ENCODE measurements at regions not wholly inside any gene's neighbourhood (a gene's known extent, or its start where the extent isn't known, plus 50 kb on each side); places are given as distances from the start of the nearest gene placed in this dataset.

- Histone ChIP-seq H3K36me3 (no peaks in the 10 kb centered on the region), H3K4me1 (no peaks in the 10 kb centered on the region), H3K27me3 (replicated peaks in 1 of 7) (no peaks in the 10 kb centered on the region), H3K9me3 (no peaks in the 10 kb centered on the region), H3K27ac (no peak overlapping the region), H3K4me3 (no peak overlapping the region)
- TF ChIP-seq CTCF (IDR thresholded peaks at IDR 0.05 in 8 of 11, conservative IDR thresholded peaks at IDR 0.05 in 3 of 11) (no peak), POLR2AphosphoS5 (IDR thresholded peaks at IDR 0.05) (no peak), POLR2A (IDR thresholded peaks at IDR 0.05) (no peak)
- DNase-seq: no peak
- intact Hi-C loops (cut with DNase I; ENCODE audit: low total_unique reads): no loop called here
- 79 to 96% (median 88%) methylated on average over 2 of the region's 2 CpGs for whole genome bisulfite sequencing, 5 donors
These were observed 89.9 kb upstream of the ADGRL2 start for GRCh38 chr1:81710857-81711256.

DNA sequence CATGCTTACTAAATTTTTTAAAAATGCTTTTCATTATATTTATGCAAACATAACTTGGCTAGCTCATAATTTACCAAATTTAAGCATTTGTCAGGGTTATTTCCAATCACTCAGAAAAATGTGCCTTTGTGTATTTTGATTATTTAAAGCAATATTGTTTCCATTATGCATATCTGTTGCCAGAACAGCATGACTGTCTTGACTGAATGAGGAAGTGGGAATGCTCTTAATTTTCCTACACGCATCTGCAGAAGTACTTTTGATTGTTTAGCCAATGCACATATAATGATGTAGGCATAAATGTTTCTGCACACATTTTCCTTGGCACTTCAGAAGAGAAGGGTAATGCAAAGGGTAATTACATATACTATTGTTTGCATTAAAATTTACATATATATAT, 92.5 kb upstream of the ADGRL2 start:
- H3K4me3 ChIP-seq: no peak overlapping the region
- TF ChIP-seq POLR2AphosphoS5 (IDR thresholded peaks at IDR 0.05): no peak
- no peak for TF ChIP-seq CTCF (IDR thresholded peaks at IDR 0.05 in 8 of 11, conservative IDR thresholded peaks at IDR 0.05 in 3 of 11)
- 51 to 67% (median 57%) methylated on average over 1 of the region's 1 CpG for WGBS, 5 donors
- intact Hi-C loops (cut with DNase I; ENCODE audit: low total_unique reads): no loop called here
- DNase-seq: no peak
- H3K9me3 ChIP-seq: no peaks in the 10 kb centered on the region
- no peak overlapping the region for H3K27ac ChIP-seq
- H3K36me3 ChIP-seq: no peaks in the 10 kb centered on the region
- H3K4me1 ChIP-seq: no peaks in the 10 kb centered on the region
- H3K27me3 ChIP-seq (replicated peaks in 1 of 7): no peaks in the 10 kb centered on the region

DNA sequence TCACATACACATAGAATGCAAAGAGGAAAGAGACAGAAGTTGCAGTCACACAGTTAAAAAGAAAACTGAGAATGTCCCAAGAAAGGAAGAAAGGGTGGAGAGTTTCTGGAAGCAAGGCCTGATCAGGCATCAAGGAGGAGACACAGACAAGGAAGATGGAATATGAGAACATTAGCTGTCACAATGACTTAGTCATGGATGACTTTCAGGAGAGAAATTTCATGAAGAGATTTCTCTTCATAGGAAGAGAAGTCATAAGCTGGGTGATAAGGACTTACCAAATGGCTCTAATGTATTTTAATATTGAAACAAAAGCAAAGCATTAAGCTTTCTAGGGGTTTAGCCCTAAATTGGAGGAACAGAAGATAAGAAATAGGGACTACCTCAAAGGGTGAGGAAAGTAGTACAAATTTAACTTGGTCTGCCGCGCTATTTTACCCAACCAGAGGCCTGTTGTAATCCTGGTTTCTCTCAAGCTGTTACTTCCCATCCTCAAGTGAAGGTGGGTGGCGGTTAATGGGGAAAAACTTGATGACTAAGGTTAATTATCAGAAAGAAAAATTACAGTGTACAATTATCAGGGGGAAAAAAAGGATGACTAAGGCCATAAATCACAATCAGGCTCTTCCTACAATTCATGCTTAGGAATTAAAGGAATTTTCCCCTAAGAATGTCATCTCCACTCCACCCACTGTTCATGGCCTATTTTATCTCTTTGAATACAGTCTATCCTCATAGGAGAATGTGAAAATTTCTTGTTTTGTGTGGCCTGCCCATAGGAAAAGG, 93.9 kb upstream of the ADGRL2 start:
- intact Hi-C loops (cut with DNase I; ENCODE audit: low total_unique reads): no loop called here
- H3K4me3 ChIP-seq: no peak overlapping the region
- H3K27me3 ChIP-seq (replicated peaks in 1 of 7): no peaks in the 10 kb centered on the region
- TF ChIP-seq CTCF (IDR thresholded peaks at IDR 0.05 in 8 of 11, conservative IDR thresholded peaks at IDR 0.05 in 3 of 11) (no peak), POLR2A (IDR thresholded peaks at IDR 0.05) (no peak), POLR2AphosphoS5 (IDR thresholded peaks at IDR 0.05) (no peak)
- 75 to 88% (median 83%) methylated on average over 3 of the region's 3 CpGs for WGBS, 5 donors
- no peak for DNase-seq
- H3K9me3 ChIP-seq: no peaks in the 10 kb centered on the region
- H3K27ac ChIP-seq: no peak overlapping the region
- H3K4me1 ChIP-seq: no peaks in the 10 kb centered on the region
- no peaks in the 10 kb centered on the region for H3K36me3 ChIP-seq

- DNase-seq: no peak
- no peaks in the 10 kb centered on the region for H3K27me3 ChIP-seq (replicated peaks in 1 of 7)
- H3K4me3 ChIP-seq: no peak overlapping the region
- intact Hi-C loops (cut with DNase I; ENCODE audit: low total_unique reads): no loop called here
- no peak overlapping the region for H3K27ac ChIP-seq
- H3K9me3 ChIP-seq: no peaks in the 10 kb centered on the region
- TF ChIP-seq POLR2A (IDR thresholded peaks at IDR 0.05) (no peak), POLR2AphosphoS5 (IDR thresholded peaks at IDR 0.05) (no peak), CTCF (IDR thresholded peaks at IDR 0.05 in 8 of 11, conservative IDR thresholded peaks at IDR 0.05 in 3 of 11) (no peak)
- 80 to 98% (median 87%) methylated on average over 5 of the region's 5 CpGs for WGBS, 5 donors
- no peaks in the 10 kb centered on the region for H3K4me1 ChIP-seq
- H3K36me3 ChIP-seq: no peaks in the 10 kb centered on the region
These were observed 96.8 kb upstream of the ADGRL2 start for GRCh38 chr1:81703756-81704463.
